ENCODE measurements at regions not wholly inside any gene's neighbourhood (a gene's known extent, or its start where the extent isn't known, plus 50 kb on each side); places are given as distances from the start of the nearest gene placed in this dataset.

- no peaks in the 10 kb centered on the region for H4K20me1 ChIP-seq (ENCODE audit: insufficient read depth, poor library complexity, severe bottlenecking)
- DNase-seq (ENCODE audit: low spot score) = no peak
- H3K9me3 ChIP-seq (ENCODE audit: low read depth) = no peaks in the 10 kb centered on the region
- no peak overlapping the region for H2AFZ ChIP-seq
- H3K79me2 ChIP-seq = no peaks in the 10 kb centered on the region
- H3K27ac ChIP-seq = peak overlapping the region; percentile 24
- no peaks in the 10 kb centered on the region for H3K9me2 ChIP-seq (replicated peaks; ENCODE audit: insufficient read depth)
- H3K4me2 ChIP-seq = no peak overlapping the region
- WGBS (ENCODE audit: low lambda C conversion rate, missing lambda C conversion rate) = 49% methylated on average over 3 of the region's 3 CpGs
- H3K4me1 ChIP-seq (ENCODE audit: insufficient read depth) = peaks cover 8% of the 10 kb centered on the region
- no peaks in the 10 kb centered on the region for H3K36me3 ChIP-seq (replicated peaks; ENCODE audit: insufficient read depth, low read depth)
- H3K27me3 ChIP-seq = no peaks in the 10 kb centered on the region
- no peak for TF ChIP-seq CTCF (IDR thresholded peaks at IDR 0.05; ENCODE audit: poor library complexity)
- no peak for TF ChIP-seq EZH2phosphoT487 (IDR thresholded peaks at IDR 0.05; ENCODE audit: low read depth, severe bottlenecking, unreplicated experiment)
- no peak for TF ChIP-seq EZH2 (IDR thresholded peaks at IDR 0.05; ENCODE audit: borderline replicate concordance)
- H3K4me3 ChIP-seq = no peak overlapping the region
Measured at GRCh38 chr1:101290922-101291561, 54.2 kb downstream of the S1PR1 start.

- H3K27me3 ChIP-seq = no peaks in the 10 kb centered on the region
- H4K20me1 ChIP-seq (ENCODE audit: insufficient read depth, poor library complexity, severe bottlenecking) = no peaks in the 10 kb centered on the region
- H3K79me2 ChIP-seq = no peaks in the 10 kb centered on the region
- H3K27ac ChIP-seq = peak overlapping the region; percentile 24
- H3K4me3 ChIP-seq = no peak overlapping the region
- H2AFZ ChIP-seq = no peak overlapping the region
- WGBS (ENCODE audit: low lambda C conversion rate, missing lambda C conversion rate) = 50% methylated on average over 4 of the region's 4 CpGs
- no peaks in the 10 kb centered on the region for H3K9me3 ChIP-seq (ENCODE audit: low read depth)
- no peak overlapping the region for H3K4me2 ChIP-seq
- H3K9me2 ChIP-seq (replicated peaks; ENCODE audit: insufficient read depth) = no peaks in the 10 kb centered on the region
- TF ChIP-seq EZH2 (IDR thresholded peaks at IDR 0.05; ENCODE audit: borderline replicate concordance) = no peak
- TF ChIP-seq EZH2phosphoT487 (IDR thresholded peaks at IDR 0.05; ENCODE audit: low read depth, severe bottlenecking, unreplicated experiment) = no peak
- TF ChIP-seq CTCF (IDR thresholded peaks at IDR 0.05; ENCODE audit: poor library complexity) = no peak
- H3K4me1 ChIP-seq (ENCODE audit: insufficient read depth) = peaks cover 8% of the 10 kb centered on the region
- H3K36me3 ChIP-seq (replicated peaks; ENCODE audit: insufficient read depth, low read depth) = no peaks in the 10 kb centered on the region
- DNase-seq (ENCODE audit: low spot score) = peak; percentile 30
Measured at GRCh38 chr1:101291562-101292380, 55.0 kb downstream of the S1PR1 start.

- DNase-seq (ENCODE audit: low spot score) = no peak
Measured at GRCh38 chr1:101293461-101294051, 56.7 kb downstream of the S1PR1 start.

More at GRCh38 chr1:101293461-101294051, 56.7 kb downstream of the S1PR1 start:
- no peak overlapping the region for H3K4me2 ChIP-seq
- peaks cover 8% of the 10 kb centered on the region for H3K4me1 ChIP-seq (ENCODE audit: insufficient read depth)
- no peaks in the 10 kb centered on the region for H3K9me2 ChIP-seq (replicated peaks; ENCODE audit: insufficient read depth)
- no peak overlapping the region for H3K27ac ChIP-seq
- WGBS (ENCODE audit: low lambda C conversion rate, missing lambda C conversion rate) = 96% methylated on average over 4 of the region's 4 CpGs
- H2AFZ ChIP-seq = no peak overlapping the region
- H3K36me3 ChIP-seq (replicated peaks; ENCODE audit: insufficient read depth, low read depth) = no peaks in the 10 kb centered on the region
- no peaks in the 10 kb centered on the region for H3K9me3 ChIP-seq (ENCODE audit: low read depth)
- H3K27me3 ChIP-seq = peaks cover 6% of the 10 kb centered on the region
- no peaks in the 10 kb centered on the region for H3K79me2 ChIP-seq
- no peak for TF ChIP-seq EZH2phosphoT487 (IDR thresholded peaks at IDR 0.05; ENCODE audit: low read depth, severe bottlenecking, unreplicated experiment)
- no peak for TF ChIP-seq CTCF (IDR thresholded peaks at IDR 0.05; ENCODE audit: poor library complexity)
- no peak for TF ChIP-seq EZH2 (IDR thresholded peaks at IDR 0.05; ENCODE audit: borderline replicate concordance)
- H4K20me1 ChIP-seq (ENCODE audit: insufficient read depth, poor library complexity, severe bottlenecking) = no peaks in the 10 kb centered on the region
- no peak overlapping the region for H3K4me3 ChIP-seq
